ENCODE measurements at regions not wholly inside any gene's neighbourhood (a gene's known extent, or its start where the extent isn't known, plus 50 kb on each side); places are given as distances from the start of the nearest gene placed in this dataset.

GRCh38 chr11:38019072-38019775 lies 1421.2 kb upstream of the RAG2 start:
- no peak overlapping the region for H3K4me3 ChIP-seq
- intact Hi-C loops (cut with DNase I; ENCODE audit: low total_unique reads), result no loop called here
- H3K27ac ChIP-seq, result no peak overlapping the region
- 86 to 94% (median 91%) methylated on average over 2 to 5 of the region's 5 CpGs for WGBS, 5 donors
- H3K9me3 ChIP-seq, result peaks cover 0 to 43% (median 31%) of the 10 kb centered on the region in 8 donors
- no peaks in the 10 kb centered on the region for H3K4me1 ChIP-seq
- H3K27me3 ChIP-seq (replicated peaks in 1 of 7), result no peaks in the 10 kb centered on the region
- DNase-seq, result no peak
- TF ChIP-seq POLR2AphosphoS5 (IDR thresholded peaks at IDR 0.05) (no peak), POLR2A (IDR thresholded peaks at IDR 0.05) (no peak), CTCF (IDR thresholded peaks at IDR 0.05 in 8 of 11, conservative IDR thresholded peaks at IDR 0.05 in 3 of 11) (no peak)
- H3K36me3 ChIP-seq, result no peaks in the 10 kb centered on the region

GRCh38 chr11:38014405-38014804 lies 1416.4 kb upstream of the RAG2 start:
- H3K4me1 ChIP-seq, result no peaks in the 10 kb centered on the region
- 47 to 81% (median 78%) methylated on average over 1 of the region's 1 CpG for WGBS, 5 donors
- no peak overlapping the region for H3K4me3 ChIP-seq
- DNase-seq, result no peak
- no peaks in the 10 kb centered on the region for H3K27me3 ChIP-seq (replicated peaks in 1 of 7)
- H3K36me3 ChIP-seq, result no peaks in the 10 kb centered on the region
- no peak overlapping the region for H3K27ac ChIP-seq
- intact Hi-C loops (cut with DNase I; ENCODE audit: low total_unique reads), result no loop called here
- peaks cover 0 to 9% (median 3%) of the 10 kb centered on the region in 8 donors for H3K9me3 ChIP-seq
- TF ChIP-seq POLR2A (IDR thresholded peaks at IDR 0.05) (no peak), CTCF (IDR thresholded peaks at IDR 0.05 in 8 of 11, conservative IDR thresholded peaks at IDR 0.05 in 3 of 11) (no peak), POLR2AphosphoS5 (IDR thresholded peaks at IDR 0.05) (no peak)

DNA sequence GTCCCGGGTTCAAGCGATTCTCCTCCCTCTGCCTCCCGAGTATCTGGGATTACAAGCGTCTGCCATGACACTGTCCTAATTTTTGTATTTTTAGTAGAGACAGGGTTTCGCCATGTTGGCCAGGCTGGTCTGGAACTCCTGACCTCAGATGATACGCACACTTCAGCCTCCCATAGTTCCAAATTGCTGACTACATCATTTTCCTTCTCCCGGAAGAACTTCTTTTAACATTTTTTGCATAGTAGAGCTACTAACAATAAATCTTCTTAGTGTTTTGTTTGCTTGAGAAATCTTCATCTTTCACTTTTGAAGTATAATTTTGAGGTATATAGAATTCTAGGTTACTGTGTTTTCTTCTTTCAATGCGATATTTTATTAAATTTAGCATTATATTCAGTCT lies 1415.1 kb upstream of the RAG2 start:
- no peaks in the 10 kb centered on the region for H3K27me3 ChIP-seq (replicated peaks in 1 of 7)
- intact Hi-C loops (cut with DNase I; ENCODE audit: low total_unique reads), result no loop called here
- no peak overlapping the region for H3K4me3 ChIP-seq
- no peak for DNase-seq
- TF ChIP-seq CTCF (IDR thresholded peaks at IDR 0.05 in 8 of 11, conservative IDR thresholded peaks at IDR 0.05 in 3 of 11), result no peak
- no peak for TF ChIP-seq POLR2AphosphoS5 (IDR thresholded peaks at IDR 0.05)
- TF ChIP-seq POLR2A (IDR thresholded peaks at IDR 0.05), result no peak
- no peaks in the 10 kb centered on the region for H3K36me3 ChIP-seq
- H3K4me1 ChIP-seq, result no peaks in the 10 kb centered on the region
- no peak overlapping the region for H3K27ac ChIP-seq
- 79 to 92% (median 84%) methylated on average over 8 of the region's 8 CpGs for WGBS, 5 donors
- H3K9me3 ChIP-seq, result peaks cover 0 to 3% (median 0%) of the 10 kb centered on the region in 8 donors

GRCh38 chr11:38011496-38011895 lies 1413.5 kb upstream of the RAG2 start:
- Histone ChIP-seq H3K4me1 (no peaks in the 10 kb centered on the region), H3K36me3 (no peaks in the 10 kb centered on the region), H3K9me3 (no peaks in the 10 kb centered on the region), H3K27me3 (replicated peaks in 1 of 7) (no peaks in the 10 kb centered on the region), H3K27ac (no peak overlapping the region), H3K4me3 (no peak overlapping the region)
- no peak for TF ChIP-seq POLR2A (IDR thresholded peaks at IDR 0.05)
- no peak for DNase-seq
- intact Hi-C loops (cut with DNase I; ENCODE audit: low total_unique reads), result no loop called here

Measured in spleen (tissue), 11 donors.